ENCODE measurements at regions not wholly inside any gene's neighbourhood (a gene's known extent, or its start where the extent isn't known, plus 50 kb on each side); places are given as distances from the start of the nearest gene placed in this dataset.

DNA sequence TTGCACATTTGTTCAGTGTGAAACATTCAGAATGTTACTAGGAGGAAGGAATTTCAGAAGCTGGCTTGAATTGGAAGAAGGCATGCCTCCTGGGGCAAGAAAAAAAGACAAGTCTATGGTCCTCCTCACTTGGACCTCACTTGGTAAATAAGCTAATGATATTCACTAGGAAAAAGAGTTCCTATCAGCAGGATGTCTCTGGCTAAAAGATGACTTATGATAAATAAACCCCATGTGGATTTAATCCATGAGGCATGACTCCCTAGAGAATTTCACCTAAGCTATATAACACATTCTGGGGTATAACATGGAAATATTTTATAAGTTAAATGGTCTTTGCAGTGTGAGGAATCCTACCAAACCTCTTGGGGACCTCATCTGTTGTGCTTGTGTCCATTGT is 199.9 kb downstream of the LRIG3 start:
- Histone ChIP-seq H3K27ac (no peak overlapping the region), H3K4me3 (no peak overlapping the region), H3K27me3 (no peaks in the 10 kb centered on the region), H3K36me3 (no peaks in the 10 kb centered on the region), H3K9me3 (no peaks in the 10 kb centered on the region), H3K4me1 (no peaks in the 10 kb centered on the region)
- no peak for DNase-seq (ENCODE audit: low spot score)
- TF ChIP-seq, protein P1, sequence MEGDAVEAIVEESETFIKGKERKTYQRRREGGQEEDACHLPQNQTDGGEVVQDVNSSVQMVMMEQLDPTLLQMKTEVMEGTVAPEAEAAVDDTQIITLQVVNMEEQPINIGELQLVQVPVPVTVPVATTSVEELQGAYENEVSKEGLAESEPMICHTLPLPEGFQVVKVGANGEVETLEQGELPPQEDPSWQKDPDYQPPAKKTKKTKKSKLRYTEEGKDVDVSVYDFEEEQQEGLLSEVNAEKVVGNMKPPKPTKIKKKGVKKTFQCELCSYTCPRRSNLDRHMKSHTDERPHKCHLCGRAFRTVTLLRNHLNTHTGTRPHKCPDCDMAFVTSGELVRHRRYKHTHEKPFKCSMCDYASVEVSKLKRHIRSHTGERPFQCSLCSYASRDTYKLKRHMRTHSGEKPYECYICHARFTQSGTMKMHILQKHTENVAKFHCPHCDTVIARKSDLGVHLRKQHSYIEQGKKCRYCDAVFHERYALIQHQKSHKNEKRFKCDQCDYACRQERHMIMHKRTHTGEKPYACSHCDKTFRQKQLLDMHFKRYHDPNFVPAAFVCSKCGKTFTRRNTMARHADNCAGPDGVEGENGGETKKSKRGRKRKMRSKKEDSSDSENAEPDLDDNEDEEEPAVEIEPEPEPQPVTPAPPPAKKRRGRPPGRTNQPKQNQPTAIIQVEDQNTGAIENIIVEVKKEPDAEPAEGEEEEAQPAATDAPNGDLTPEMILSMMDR (IDR thresholded peaks at IDR 0.05), result no peak

DNA sequence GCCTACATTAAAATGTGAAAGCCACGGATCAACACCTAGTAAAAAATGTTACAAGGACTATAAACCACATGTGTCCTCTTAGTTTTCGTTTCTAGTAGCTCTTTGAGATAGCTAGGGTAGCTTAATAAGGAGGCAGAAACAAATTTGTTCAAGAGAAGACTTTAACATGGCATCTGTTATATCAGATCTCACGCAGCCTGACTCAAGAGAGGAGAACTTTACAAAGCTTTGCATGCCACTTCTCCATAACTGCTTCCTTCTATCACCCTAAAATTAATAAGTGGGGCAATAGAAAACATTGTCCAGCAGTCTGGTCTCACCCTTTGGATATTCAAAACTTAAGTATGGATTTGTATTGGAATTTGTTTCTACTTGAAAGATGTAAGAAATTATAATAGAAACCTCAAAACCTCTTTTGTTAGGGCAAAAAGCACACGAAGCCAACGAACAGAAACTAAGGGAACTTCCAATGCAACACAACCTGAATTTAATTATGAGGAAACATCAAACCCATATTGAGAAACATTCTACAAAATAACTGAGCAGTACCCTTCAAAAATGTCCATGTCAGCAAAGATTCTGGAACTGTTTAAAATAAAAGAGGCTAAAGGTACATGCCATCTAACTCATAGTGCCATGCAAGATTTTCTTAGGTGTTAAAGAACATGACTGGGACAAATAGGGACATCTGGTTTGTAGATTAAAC is 194.8 kb downstream of the LRIG3 start:
- TF ChIP-seq, protein P1 (IDR thresholded peaks at IDR 0.05), result no peak
- H3K27ac ChIP-seq, result no peak overlapping the region
- no peak overlapping the region for H3K4me3 ChIP-seq
- H3K36me3 ChIP-seq, result no peaks in the 10 kb centered on the region
- H3K9me3 ChIP-seq, result no peaks in the 10 kb centered on the region
- no peak for DNase-seq (ENCODE audit: low spot score)
- H3K4me1 ChIP-seq, result no peaks in the 10 kb centered on the region
- no peaks in the 10 kb centered on the region for H3K27me3 ChIP-seq

DNA sequence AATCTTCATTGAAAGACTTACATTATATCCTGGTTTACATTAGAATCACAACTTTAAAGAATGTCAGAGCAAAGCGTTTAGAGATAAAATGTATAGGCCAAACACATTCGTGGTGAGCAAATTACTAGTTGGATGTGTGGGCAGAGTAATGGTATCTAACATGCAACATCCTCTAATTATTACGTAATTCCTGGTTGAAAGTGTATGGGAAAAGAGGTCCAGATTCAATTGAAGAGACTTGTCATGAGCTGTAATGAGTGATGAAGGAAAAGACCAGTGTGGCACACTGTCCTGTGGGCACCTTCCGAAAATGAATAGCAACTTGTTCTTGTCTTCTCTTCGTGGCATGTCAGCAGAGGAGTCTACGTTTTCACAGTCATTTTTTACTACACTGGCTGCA is 192.8 kb downstream of the LRIG3 start:
- Histone ChIP-seq H3K36me3 (no peaks in the 10 kb centered on the region), H3K4me3 (no peak overlapping the region), H3K27me3 (no peaks in the 10 kb centered on the region), H3K9me3 (no peaks in the 10 kb centered on the region), H3K4me1 (no peaks in the 10 kb centered on the region), H3K27ac (no peak overlapping the region)
- DNase-seq (ENCODE audit: low spot score), result no peak
- TF ChIP-seq, protein P1 (IDR thresholded peaks at IDR 0.05), result no peak

DNA sequence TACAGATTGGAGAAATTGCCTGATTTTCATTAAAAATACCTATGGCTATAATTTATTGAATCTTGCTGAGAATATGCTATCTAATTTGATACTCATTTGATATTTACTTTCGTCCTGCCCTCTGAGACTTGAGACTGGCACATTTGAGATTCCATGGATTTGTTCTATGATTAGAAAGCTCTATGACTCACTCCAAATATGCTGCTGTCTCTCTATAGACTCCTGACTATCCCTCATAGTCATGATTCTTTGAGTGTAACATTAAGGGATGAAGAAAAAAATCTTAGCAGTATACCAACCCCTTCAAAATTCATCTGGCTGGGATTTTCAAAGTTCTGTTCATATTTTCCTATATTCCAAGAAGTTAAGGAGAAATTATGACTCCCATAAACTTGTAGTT is 191.9 kb downstream of the LRIG3 start:
- Histone ChIP-seq H3K9me3 (no peaks in the 10 kb centered on the region), H3K4me3 (no peak overlapping the region), H3K36me3 (no peaks in the 10 kb centered on the region), H3K27me3 (no peaks in the 10 kb centered on the region), H3K27ac (no peak overlapping the region), H3K4me1 (no peaks in the 10 kb centered on the region)
- DNase-seq (ENCODE audit: low spot score), result no peak
- TF ChIP-seq, protein P1 (IDR thresholded peaks at IDR 0.05), result no peak

- H3K4me3 ChIP-seq, result no peak overlapping the region
- H3K4me1 ChIP-seq, result no peaks in the 10 kb centered on the region
- no peaks in the 10 kb centered on the region for H3K36me3 ChIP-seq
- H3K27ac ChIP-seq, result no peak overlapping the region
- H3K9me3 ChIP-seq, result no peaks in the 10 kb centered on the region
- no peak for DNase-seq (ENCODE audit: low spot score)
- H3K27me3 ChIP-seq, result no peaks in the 10 kb centered on the region
- TF ChIP-seq, protein P1 (IDR thresholded peaks at IDR 0.05), result no peak
Observed at GRCh38 chr12:58731096-58731495, 189.2 kb downstream of the LRIG3 start.

- TF ChIP-seq, protein P1 (IDR thresholded peaks at IDR 0.05), result no peak
- no peak overlapping the region for H3K4me3 ChIP-seq
- H3K36me3 ChIP-seq, result no peaks in the 10 kb centered on the region
- H3K4me1 ChIP-seq, result no peaks in the 10 kb centered on the region
- no peak overlapping the region for H3K27ac ChIP-seq
- no peaks in the 10 kb centered on the region for H3K27me3 ChIP-seq
- no peak for DNase-seq (ENCODE audit: low spot score)
- no peaks in the 10 kb centered on the region for H3K9me3 ChIP-seq
Observed at GRCh38 chr12:58732894-58733293, 187.4 kb downstream of the LRIG3 start.
